GM20431 (cell line): ENCODE measurements at regions not wholly inside any gene's neighbourhood (a gene's known extent, or its start where the extent isn't known, plus 50 kb on each side); places are given as distances from the start of the nearest gene placed in this dataset.

ENCODE experiments used
- in situ Hi-C: fragments of 300-500 bp; cut with MseI, MboI; formaldehyde crosslinking; loops from one replicate; pipeline ENCODE4 v1.15.0; 2020; ENCODE audit warnings: low sequenced_read_pairs; ENCODE audit not compliant: unreplicated experiment

- in situ Hi-C loops = no loop called here
Observed at GRCh38 chr6:153898360-153899059, 140.5 kb upstream of the OPRM1 start.

- in situ Hi-C loops = no loop called here
Observed at GRCh38 chr6:153882411-153882810, 156.6 kb upstream of the OPRM1 start.

DNA sequence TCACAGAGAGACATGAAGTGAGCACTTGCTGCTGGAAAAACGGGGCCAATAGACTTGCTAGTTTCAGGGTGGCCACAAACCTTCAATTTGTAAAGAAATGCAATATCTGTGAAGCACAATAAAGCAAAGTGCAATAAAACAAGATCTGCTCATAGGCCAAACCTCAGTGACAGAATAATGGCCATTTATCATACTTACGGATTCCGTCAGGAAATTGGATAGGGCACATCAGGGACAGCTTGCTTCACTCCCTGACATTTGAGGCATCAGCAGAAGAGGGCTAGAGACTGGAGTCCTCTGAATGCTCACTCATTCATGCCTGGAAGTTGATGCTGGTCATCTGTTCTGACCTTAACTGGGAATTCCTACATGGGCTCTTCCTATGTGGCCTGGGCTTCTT lies 165.5 kb upstream of the OPRM1 start:
- in situ Hi-C loops = no loop called here

DNA sequence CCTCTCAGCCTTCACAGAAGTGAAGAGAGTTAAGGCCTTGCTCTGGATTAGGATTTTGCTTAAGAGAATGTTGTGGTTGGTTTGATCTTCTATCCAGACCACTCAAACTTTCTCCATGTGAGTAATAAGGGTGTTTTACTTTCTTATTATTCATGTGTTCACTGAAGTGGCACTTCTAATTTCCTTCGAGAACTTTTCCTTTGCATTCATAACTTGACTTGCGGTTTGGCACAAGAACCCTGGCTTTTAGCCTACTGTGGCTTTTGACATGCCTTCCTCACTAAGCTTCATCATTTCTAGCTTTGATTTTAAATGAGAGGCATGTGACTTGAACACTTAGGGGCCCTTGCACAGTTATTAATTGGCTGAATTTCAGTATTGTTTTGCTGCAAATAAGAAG lies 166.1 kb upstream of the OPRM1 start:
- in situ Hi-C loops = no loop called here

GRCh38 chr6:153862927-153863326 lies 176.1 kb upstream of the OPRM1 start:
- in situ Hi-C loops = no loop called here

DNA sequence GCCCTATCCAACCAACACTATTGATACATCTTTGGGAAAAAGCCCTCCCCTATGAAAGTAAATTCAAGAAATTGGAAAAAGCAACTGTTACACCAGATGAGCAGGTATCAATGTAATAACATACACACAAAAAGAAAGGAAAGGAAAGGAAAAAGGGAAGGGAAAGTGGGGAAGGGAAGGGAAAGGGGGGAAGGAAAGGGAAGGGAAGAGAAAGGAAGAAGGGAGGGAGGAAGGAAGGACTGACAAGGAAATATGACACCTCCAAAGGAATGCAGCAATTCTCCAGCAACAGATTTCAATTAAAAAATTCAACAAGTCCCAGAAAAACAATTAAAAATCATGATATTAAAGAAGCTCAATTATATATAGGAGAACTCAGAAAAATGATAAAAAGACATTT lies 176.9 kb upstream of the OPRM1 start:
- in situ Hi-C loops = no loop called here

DNA sequence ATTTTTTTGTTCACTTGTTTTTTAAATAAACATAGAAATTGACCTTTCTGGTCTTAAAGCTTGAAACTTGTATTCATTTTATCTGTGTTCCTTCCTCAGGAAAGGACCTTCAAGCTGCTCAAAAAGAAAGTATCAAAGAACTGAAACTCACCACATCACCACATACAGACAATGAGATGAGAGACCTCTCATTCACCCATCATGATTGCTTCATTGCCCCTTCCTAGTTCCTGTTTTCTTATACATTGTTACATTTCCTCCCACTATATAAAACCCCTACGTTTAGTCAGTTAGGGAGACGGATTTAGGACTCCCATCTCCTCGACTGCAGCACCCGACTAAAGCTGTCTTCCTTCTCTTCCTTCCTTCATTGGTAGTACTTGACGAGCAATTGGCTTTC lies 180.5 kb upstream of the OPRM1 start:
- in situ Hi-C loops = no loop called here

DNA sequence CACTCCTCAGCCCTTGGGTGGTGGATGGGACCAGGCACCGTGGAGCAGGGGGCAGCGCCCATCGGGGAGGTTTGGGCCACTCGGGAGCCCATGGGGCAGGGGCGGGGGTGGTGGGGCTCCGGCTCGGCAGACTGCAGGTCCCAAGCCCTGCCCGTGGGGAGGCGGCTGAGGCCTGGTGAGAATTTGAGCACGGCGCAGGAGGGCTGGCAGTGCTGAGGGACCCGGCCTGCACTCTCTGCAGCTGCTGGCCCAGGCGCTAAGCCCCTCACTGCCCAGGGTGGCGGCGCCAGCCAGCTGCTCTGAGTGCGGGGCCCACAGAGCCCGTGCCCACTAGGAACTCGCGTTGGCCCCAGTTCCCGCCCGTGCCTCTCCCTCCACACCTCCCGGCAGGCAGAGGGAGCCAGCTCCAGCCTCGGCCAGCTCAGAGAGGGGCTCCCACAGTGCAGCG lies 182.1 kb upstream of the OPRM1 start:
- in situ Hi-C loops = no loop called here

- in situ Hi-C loops = no loop called here
Observed at GRCh38 chr6:153852481-153852880, 186.6 kb upstream of the OPRM1 start.

DNA sequence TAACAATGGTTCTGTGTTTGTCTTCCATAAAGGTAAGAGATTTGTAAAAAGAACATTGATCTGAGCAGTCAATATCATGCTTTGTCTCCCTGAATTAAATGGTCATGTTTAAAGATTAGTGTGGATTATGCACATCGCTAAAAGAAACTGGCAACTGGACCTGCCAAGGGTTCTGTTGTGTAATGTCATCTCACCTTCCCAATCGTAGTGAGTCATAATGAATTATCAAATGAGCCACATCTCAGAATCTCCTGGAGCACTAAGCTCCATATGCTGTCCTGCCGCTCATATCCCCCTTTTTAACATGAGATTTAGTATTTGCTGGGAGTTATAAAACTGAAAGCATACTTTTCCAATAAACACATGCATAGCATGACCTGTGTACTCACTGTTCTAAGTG lies 187.0 kb upstream of the OPRM1 start:
- in situ Hi-C loops = no loop called here

DNA sequence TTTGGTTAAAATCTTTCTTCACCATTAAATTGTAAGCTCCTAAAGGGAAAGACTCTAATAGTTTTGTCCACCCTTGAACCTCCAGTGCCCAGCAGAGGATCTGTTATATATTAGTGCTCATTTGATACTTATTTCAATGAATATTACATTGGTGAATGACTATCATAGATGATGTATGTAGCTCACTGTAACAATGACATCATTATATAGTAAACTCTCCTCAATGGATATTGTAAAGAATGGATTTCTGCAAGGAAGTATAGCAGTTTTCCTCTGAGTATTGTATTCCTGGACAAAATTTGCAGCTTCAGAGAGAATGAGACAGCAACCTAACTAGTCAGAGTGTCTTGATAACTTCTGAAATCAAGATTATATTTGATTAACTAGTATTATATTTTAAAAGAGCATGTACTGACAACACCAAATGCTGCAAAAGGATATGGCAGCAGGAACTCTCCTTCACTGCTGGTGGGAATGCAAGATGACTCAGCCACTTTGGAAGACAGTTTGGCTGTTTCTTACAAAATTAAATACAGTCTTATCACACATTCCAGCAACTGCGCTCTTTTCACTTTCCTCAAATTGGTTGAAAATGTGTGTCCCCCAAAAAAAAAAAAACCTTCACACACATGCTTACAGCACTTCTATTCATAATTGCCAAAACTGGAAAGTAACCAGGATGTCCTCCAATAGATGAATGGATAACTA lies 189.8 kb upstream of the OPRM1 start:
- in situ Hi-C loops = no loop called here

DNA sequence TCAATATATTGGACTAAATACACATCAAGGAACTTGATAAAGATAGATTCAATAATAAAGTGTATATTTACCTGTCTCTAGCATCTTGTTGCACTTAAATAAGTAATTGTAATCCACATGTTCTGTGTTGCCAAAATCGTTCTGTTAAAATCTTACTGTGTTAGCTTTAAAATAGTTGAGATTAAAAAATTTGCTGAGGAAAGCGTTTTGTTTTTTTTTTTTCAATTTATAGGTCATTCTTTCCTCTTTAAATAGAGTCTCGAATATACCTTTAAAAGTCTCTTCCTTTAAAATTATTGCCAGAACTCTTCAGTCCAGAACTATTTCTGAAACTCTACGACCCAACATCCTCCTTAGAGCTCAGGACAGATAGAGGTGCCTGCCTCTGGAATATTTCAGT lies 195.6 kb upstream of the OPRM1 start:
- in situ Hi-C loops = no loop called here

- in situ Hi-C loops = no loop called here
Observed at GRCh38 chr6:153842491-153842890, 196.5 kb upstream of the OPRM1 start.

GRCh38 chr6:153840039-153840850 lies 198.8 kb upstream of the OPRM1 start:
- in situ Hi-C loops = no loop called here

DNA sequence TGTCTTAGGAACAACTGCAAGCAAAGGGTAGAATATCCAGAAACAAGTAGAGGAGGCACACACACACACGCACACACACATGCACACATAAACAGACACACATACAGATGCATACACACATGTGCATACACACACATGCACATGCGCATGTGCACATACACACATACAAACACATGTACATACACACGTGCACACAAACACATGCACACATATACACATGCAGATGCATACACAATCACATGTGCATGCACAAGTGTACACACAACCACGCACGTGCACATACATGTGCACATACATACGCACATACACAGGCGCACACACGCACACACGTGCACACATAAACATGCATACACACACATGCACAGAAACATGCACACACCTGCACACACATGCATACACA lies 206.5 kb upstream of the OPRM1 start:
- in situ Hi-C loops = no loop called here

- in situ Hi-C loops = no loop called here
Observed at GRCh38 chr6:153831350-153832078, 207.5 kb upstream of the OPRM1 start.

GRCh38 chr6:153817173-153817572 lies 221.9 kb upstream of the OPRM1 start:
- in situ Hi-C loops = no loop called here

DNA sequence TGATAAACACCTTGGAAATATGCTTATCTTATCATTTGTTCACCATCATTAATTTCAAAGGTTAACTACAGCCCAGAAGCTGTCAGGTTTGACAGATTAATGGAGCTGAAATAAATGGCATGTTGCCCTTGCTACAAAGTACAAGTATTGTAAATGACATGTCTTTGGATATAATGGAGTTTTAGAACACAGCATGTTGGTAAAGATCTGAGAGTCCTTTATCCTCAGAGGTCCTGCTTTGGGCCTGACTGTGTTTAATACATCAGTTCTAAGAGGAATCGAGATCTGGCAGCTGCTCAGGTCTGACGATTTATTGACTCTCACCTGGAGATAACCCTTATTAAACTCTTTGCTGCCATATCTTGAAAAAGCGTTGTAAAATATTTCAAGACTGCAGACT lies 222.7 kb upstream of the OPRM1 start:
- in situ Hi-C loops = no loop called here

DNA sequence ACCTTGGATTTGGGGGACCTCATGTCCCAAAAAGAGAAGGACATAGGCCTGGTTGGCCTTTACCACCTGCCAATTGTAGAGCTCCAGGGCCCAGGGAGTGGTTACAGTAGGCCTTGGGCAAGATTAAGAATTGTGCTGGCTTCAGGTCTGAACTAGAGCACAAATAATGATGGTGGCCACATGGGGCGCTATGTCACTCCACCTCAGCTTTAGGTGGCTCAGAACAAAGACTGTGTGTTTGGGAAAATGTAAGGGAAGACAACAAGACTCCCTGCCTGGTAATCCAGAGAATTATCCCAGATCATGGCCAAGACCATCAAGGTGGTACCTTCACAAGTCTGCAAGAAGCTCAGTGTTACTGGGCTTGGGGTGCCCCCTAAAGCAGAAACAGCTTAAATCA lies 224.9 kb upstream of the OPRM1 start:
- in situ Hi-C loops = no loop called here

GRCh38 chr6:153804755-153805330 lies 234.2 kb upstream of the OPRM1 start:
- in situ Hi-C loops = no loop called here
